NCI-H2107 treated with DMSO at 0.1 percent for 48 hours (cell line): ENCODE measurements at regions not wholly inside any gene's neighbourhood (a gene's known extent, or its start where the extent isn't known, plus 50 kb on each side); places are given as distances from the start of the nearest gene placed in this dataset.
"Not testable (repeated sequence)": the region's sequence is repeated elsewhere in the genome, so short reads cannot be mapped to it uniquely, and the experiment has no call there.

Experiments used
- DNase-seq: peaks from one replicate; lab custom pipeline; 2025; ENCODE audit not compliant: unreplicated experiment; lab: John Stamatoyannopoulos, UW

GRCh38 chr4:54861201-54861600, 203.4 kb downstream of the KIT start:
- no peak for DNase-seq

- no peak for DNase-seq
Measured at GRCh38 chr4:54855191-54855854, 197.6 kb downstream of the KIT start.

- DNase-seq = no peak
Measured at GRCh38 chr4:54852602-54853001, 194.8 kb downstream of the KIT start.

- no peak for DNase-seq
Measured at GRCh38 chr4:54852054-54852453, 194.3 kb downstream of the KIT start.

GRCh38 chr4:54844911-54845310, 187.2 kb downstream of the KIT start:
- no peak for DNase-seq

- no peak for DNase-seq
Measured at GRCh38 chr4:54843946-54844345, 186.2 kb downstream of the KIT start.

GRCh38 chr4:54843106-54843505, 185.3 kb downstream of the KIT start:
- no peak for DNase-seq

GRCh38 chr4:54842656-54843055, 184.9 kb downstream of the KIT start:
- no peak for DNase-seq

- DNase-seq = no peak
Measured at GRCh38 chr4:54842226-54842625, 184.5 kb downstream of the KIT start.

GRCh38 chr4:54840992-54841768, 183.4 kb downstream of the KIT start:
- DNase-seq = peak; percentile 33

- DNase-seq = no peak
Measured at GRCh38 chr4:54840430-54840829, 182.7 kb downstream of the KIT start.

GRCh38 chr4:54838301-54838700, 180.5 kb downstream of the KIT start:
- DNase-seq = no peak

- no peak for DNase-seq
Measured at GRCh38 chr4:54837576-54838140, 179.9 kb downstream of the KIT start.

- not testable (repeated sequence) for DNase-seq
Measured at GRCh38 chr4:54828361-54828760, 170.6 kb downstream of the KIT start.

- no peak for DNase-seq
Measured at GRCh38 chr4:54823616-54824015, 165.9 kb downstream of the KIT start.

- DNase-seq = no peak
Measured at GRCh38 chr4:54819034-54819433, 161.3 kb downstream of the KIT start.

- DNase-seq = no peak
Measured at GRCh38 chr4:54818481-54818880, 160.7 kb downstream of the KIT start.

- DNase-seq = no peak
Measured at GRCh38 chr4:54813674-54814073, 155.9 kb downstream of the KIT start.

GRCh38 chr4:54806351-54806750, 148.6 kb downstream of the KIT start:
- no peak for DNase-seq

GRCh38 chr4:54802336-54802735, 144.6 kb downstream of the KIT start:
- no peak for DNase-seq

GRCh38 chr4:54800831-54801530, 143.2 kb downstream of the KIT start:
- peak; percentile 65 for DNase-seq

GRCh38 chr4:54794579-54794978, 136.8 kb downstream of the KIT start:
- no peak for DNase-seq
